Nephron progenitor cell (in vitro differentiated cells): ENCODE measurements at regions not wholly inside any gene's neighbourhood (a gene's known extent, or its start where the extent isn't known, plus 50 kb on each side); places are given as distances from the start of the nearest gene placed in this dataset.

Experiments
- DNase-seq: peaks from one replicate; pipeline ENCODE4 v3.0.0; 2021
- H3K27ac Mint-ChIP-seq: 2 replicates; pipeline ENCODE4 v1.8.0; 2021; ENCODE audit warnings: mild to moderate bottlenecking, moderate library complexity, mixed read lengths
- H3K27me3 Mint-ChIP-seq: 2 replicates; pipeline ENCODE4 v1.8.0; 2021; ENCODE audit warnings: mild to moderate bottlenecking, low read depth, mixed read lengths; ENCODE audit not compliant: poor library complexity
- H3K36me3 Mint-ChIP-seq: 2 replicates; pipeline ENCODE4 v1.8.0; 2021; ENCODE audit warnings: low read depth, mixed read lengths
- H3K4me1 Mint-ChIP-seq: 2 replicates; pipeline ENCODE4 v1.8.0; 2021; ENCODE audit warnings: mixed read lengths
- H3K4me3 Mint-ChIP-seq: 2 replicates; pipeline ENCODE4 v1.8.0; 2021; ENCODE audit warnings: mild to moderate bottlenecking, moderate library complexity, mixed read lengths
- H3K9me3 Mint-ChIP-seq: 2 replicates; pipeline ENCODE4 v1.8.0; 2021; ENCODE audit warnings: mild to moderate bottlenecking, moderate library complexity, mixed read lengths
- CTCF ChIP-seq: fragments of 200-600 bp; sonication (generic); IDR thresholded peaks from 2 replicates; pipeline ENCODE4 v1.5.0; 2021; ENCODE audit warnings: antibody characterized with exemption

- no peak overlapping the region for H3K4me3 Mint-ChIP-seq
- DNase-seq = no peak
- no peaks in the 10 kb centered on the region for H3K36me3 Mint-ChIP-seq
- no peaks in the 10 kb centered on the region for H3K4me1 Mint-ChIP-seq
- no peak overlapping the region for H3K27ac Mint-ChIP-seq
- H3K27me3 Mint-ChIP-seq = no peaks in the 10 kb centered on the region
- H3K9me3 Mint-ChIP-seq = no peaks in the 10 kb centered on the region
- TF ChIP-seq CTCF = no peak
These were observed 1237.8 kb upstream of the ACO1 start for GRCh38 chr9:31146485-31147166.

GRCh38 chr9:31153250-31153840 is 1231.1 kb upstream of the ACO1 start:
- H3K9me3 Mint-ChIP-seq = peaks cover 6% of the 10 kb centered on the region
- no peaks in the 10 kb centered on the region for H3K36me3 Mint-ChIP-seq
- TF ChIP-seq CTCF = no peak
- no peaks in the 10 kb centered on the region for H3K4me1 Mint-ChIP-seq
- no peak overlapping the region for H3K4me3 Mint-ChIP-seq
- H3K27me3 Mint-ChIP-seq = no peaks in the 10 kb centered on the region
- H3K27ac Mint-ChIP-seq = no peak overlapping the region
- DNase-seq = no peak

GRCh38 chr9:31166516-31166915 is 1217.9 kb upstream of the ACO1 start:
- H3K36me3 Mint-ChIP-seq = no peaks in the 10 kb centered on the region
- no peaks in the 10 kb centered on the region for H3K4me1 Mint-ChIP-seq
- no peak for DNase-seq
- H3K4me3 Mint-ChIP-seq = no peak overlapping the region
- no peak overlapping the region for H3K27ac Mint-ChIP-seq
- no peak for TF ChIP-seq CTCF
- H3K27me3 Mint-ChIP-seq = peaks cover 6% of the 10 kb centered on the region
- H3K9me3 Mint-ChIP-seq = no peaks in the 10 kb centered on the region

GRCh38 chr9:31168161-31168560 is 1216.3 kb upstream of the ACO1 start:
- H3K36me3 Mint-ChIP-seq = no peaks in the 10 kb centered on the region
- no peak for TF ChIP-seq CTCF

GRCh38 chr9:31174681-31175080 is 1209.8 kb upstream of the ACO1 start:
- DNase-seq = no peak
- no peak overlapping the region for H3K27ac Mint-ChIP-seq
- H3K27me3 Mint-ChIP-seq = no peaks in the 10 kb centered on the region
- TF ChIP-seq CTCF = no peak
- H3K4me3 Mint-ChIP-seq = no peak overlapping the region
- no peaks in the 10 kb centered on the region for H3K9me3 Mint-ChIP-seq
- H3K4me1 Mint-ChIP-seq = no peaks in the 10 kb centered on the region
- no peaks in the 10 kb centered on the region for H3K36me3 Mint-ChIP-seq

More at GRCh38 chr9:31168161-31168560, 1216.3 kb upstream of the ACO1 start:
- Mint-ChIP-seq H3K9me3 (no peaks in the 10 kb centered on the region), H3K4me1 (no peaks in the 10 kb centered on the region), H3K27me3 (peaks cover 6% of the 10 kb centered on the region), H3K27ac (no peak overlapping the region), H3K4me3 (no peak overlapping the region)
- DNase-seq = no peak

GRCh38 chr9:31183866-31184265 is 1200.6 kb upstream of the ACO1 start:
- no peaks in the 10 kb centered on the region for H3K4me1 Mint-ChIP-seq
- H3K27me3 Mint-ChIP-seq = no peaks in the 10 kb centered on the region
- no peak overlapping the region for H3K27ac Mint-ChIP-seq
- no peak for DNase-seq
- TF ChIP-seq CTCF = no peak
- no peak overlapping the region for H3K4me3 Mint-ChIP-seq
- no peaks in the 10 kb centered on the region for H3K36me3 Mint-ChIP-seq
- no peaks in the 10 kb centered on the region for H3K9me3 Mint-ChIP-seq
